Effector memory CD4-positive, alpha-beta T cell (primary cell): ENCODE measurements at regions not wholly inside any gene's neighbourhood (a gene's known extent, or its start where the extent isn't known, plus 50 kb on each side); places are given as distances from the start of the nearest gene placed in this dataset.

ENCODE experiments used
- DNase-seq, 3 donors: peaks; one replicate each; pipeline ENCODE4 v3.0.0-alpha.2; 2020
- H3K27ac ChIP-seq: 2 replicates; pipeline ENCODE4 v1.7.0; 2013; ENCODE audit warnings: mild to moderate bottlenecking, low read length, moderate library complexity; ENCODE audit not compliant: insufficient read depth, poor library complexity, severe bottlenecking
- H3K27me3 ChIP-seq: replicated peaks from 2 replicates; pipeline ENCODE4 v1.7.0; 2013; ENCODE audit warnings: mild to moderate bottlenecking, low read length; ENCODE audit not compliant: insufficient read depth, control insufficient read depth, poor library complexity, severe bottlenecking
- H3K36me3 ChIP-seq: 2 replicates; pipeline ENCODE4 v1.7.0; 2013; ENCODE audit warnings: mild to moderate bottlenecking, low read length, moderate library complexity; ENCODE audit not compliant: control insufficient read depth, insufficient read depth
- H3K4me1 ChIP-seq: 2 replicates; pipeline ENCODE4 v1.7.0; 2013; ENCODE audit warnings: low read length, mild to moderate bottlenecking; ENCODE audit not compliant: control insufficient read depth, insufficient read depth, poor library complexity, severe bottlenecking
- H3K4me3 ChIP-seq: 2 replicates; pipeline ENCODE4 v1.7.0; 2013; ENCODE audit warnings: low read length, low read depth, mild to moderate bottlenecking; ENCODE audit not compliant: insufficient read depth, poor library complexity, severe bottlenecking
- H3K9me3 ChIP-seq: 2 replicates; pipeline ENCODE4 v1.7.0; 2013; ENCODE audit warnings: mild to moderate bottlenecking, low read length, moderate library complexity; ENCODE audit not compliant: control insufficient read depth

GRCh38 chr2:121043061-121043826, 241.8 kb downstream of the TFCP2L1 start:
- Histone ChIP-seq H3K36me3 (no peaks in the 10 kb centered on the region), H3K4me1 (no peaks in the 10 kb centered on the region), H3K27ac (no peak overlapping the region), H3K9me3 (no peaks in the 10 kb centered on the region), H3K4me3 (no peak overlapping the region), H3K27me3 (no peaks in the 10 kb centered on the region)
- no peak for DNase-seq

- H3K27ac ChIP-seq: no peak overlapping the region
- H3K9me3 ChIP-seq: no peaks in the 10 kb centered on the region
- no peaks in the 10 kb centered on the region for H3K27me3 ChIP-seq
- no peaks in the 10 kb centered on the region for H3K4me1 ChIP-seq
- H3K4me3 ChIP-seq: no peak overlapping the region
- DNase-seq: no peak
- H3K36me3 ChIP-seq: no peaks in the 10 kb centered on the region
Observed at GRCh38 chr2:121043827-121044222, 241.2 kb downstream of the TFCP2L1 start.

- H3K27ac ChIP-seq: no peak overlapping the region
- no peak overlapping the region for H3K4me3 ChIP-seq
- no peaks in the 10 kb centered on the region for H3K36me3 ChIP-seq
- no peak for DNase-seq
- H3K4me1 ChIP-seq: no peaks in the 10 kb centered on the region
- no peaks in the 10 kb centered on the region for H3K9me3 ChIP-seq
- H3K27me3 ChIP-seq: no peaks in the 10 kb centered on the region
Observed at GRCh38 chr2:121044412-121044811, 240.6 kb downstream of the TFCP2L1 start.

- H3K4me1 ChIP-seq: no peaks in the 10 kb centered on the region
- no peak for DNase-seq
- no peaks in the 10 kb centered on the region for H3K36me3 ChIP-seq
- no peak overlapping the region for H3K27ac ChIP-seq
- H3K27me3 ChIP-seq: no peaks in the 10 kb centered on the region
- no peak overlapping the region for H3K4me3 ChIP-seq
- H3K9me3 ChIP-seq: no peaks in the 10 kb centered on the region
Observed at GRCh38 chr2:121045245-121045644, 239.8 kb downstream of the TFCP2L1 start.

DNA sequence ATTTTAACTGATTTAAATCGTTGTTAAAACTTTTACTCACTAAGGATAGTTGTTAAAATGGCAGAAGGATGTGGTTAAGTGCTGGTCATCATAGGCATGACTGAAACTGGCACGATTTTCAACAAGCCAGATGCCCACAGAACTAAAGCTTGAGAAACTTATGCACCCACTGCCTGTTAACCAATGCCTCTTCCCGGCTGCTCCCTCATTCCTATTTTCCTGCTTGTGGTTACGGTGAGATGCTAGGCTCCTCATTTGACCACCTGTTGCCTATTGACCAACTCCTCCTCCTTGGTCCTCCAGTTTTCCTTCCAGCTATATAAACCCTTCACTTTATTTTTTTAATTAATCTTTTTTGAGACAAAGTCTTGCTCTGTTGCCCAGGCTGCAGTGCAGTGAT, 238.7 kb downstream of the TFCP2L1 start:
- Histone ChIP-seq H3K4me1 (no peaks in the 10 kb centered on the region), H3K27me3 (no peaks in the 10 kb centered on the region), H3K9me3 (no peaks in the 10 kb centered on the region), H3K4me3 (no peak overlapping the region), H3K36me3 (no peaks in the 10 kb centered on the region), H3K27ac (no peak overlapping the region)
- DNase-seq: no peak

- no peak for DNase-seq
- Histone ChIP-seq H3K4me3 (no peak overlapping the region), H3K4me1 (no peaks in the 10 kb centered on the region), H3K9me3 (no peaks in the 10 kb centered on the region), H3K27me3 (no peaks in the 10 kb centered on the region), H3K36me3 (no peaks in the 10 kb centered on the region), H3K27ac (no peak overlapping the region)
Observed at GRCh38 chr2:121047383-121047782, 237.6 kb downstream of the TFCP2L1 start.

DNA sequence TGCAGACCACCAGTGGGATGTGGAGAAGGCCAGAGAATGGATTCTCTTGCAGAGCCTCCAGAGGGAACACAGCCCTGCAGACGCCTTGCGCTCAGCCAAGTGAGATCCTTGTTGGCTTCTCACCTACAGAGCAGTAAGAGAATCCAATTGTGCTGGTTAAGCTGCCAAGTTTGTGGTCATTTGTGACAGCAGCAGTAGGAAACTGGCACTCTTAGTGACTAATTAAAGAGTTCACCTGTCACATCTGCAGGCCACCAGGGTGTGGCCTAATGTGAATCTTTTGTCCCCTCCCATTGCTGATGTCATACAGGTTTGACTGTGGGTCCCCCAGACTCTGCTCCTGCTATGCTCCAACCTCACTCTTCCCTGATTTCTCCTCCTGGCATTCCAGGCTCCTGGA, 235.9 kb downstream of the TFCP2L1 start:
- Histone ChIP-seq H3K4me1 (no peaks in the 10 kb centered on the region), H3K27ac (no peak overlapping the region), H3K27me3 (no peaks in the 10 kb centered on the region), H3K9me3 (no peaks in the 10 kb centered on the region), H3K4me3 (no peak overlapping the region), H3K36me3 (no peaks in the 10 kb centered on the region)
- DNase-seq: no peak

GRCh38 chr2:121049950-121050585, 234.9 kb downstream of the TFCP2L1 start:
- Histone ChIP-seq H3K36me3 (no peaks in the 10 kb centered on the region), H3K27ac (no peak overlapping the region), H3K4me1 (no peaks in the 10 kb centered on the region), H3K9me3 (no peaks in the 10 kb centered on the region), H3K27me3 (no peaks in the 10 kb centered on the region), H3K4me3 (no peak overlapping the region)
- no peak for DNase-seq

DNA sequence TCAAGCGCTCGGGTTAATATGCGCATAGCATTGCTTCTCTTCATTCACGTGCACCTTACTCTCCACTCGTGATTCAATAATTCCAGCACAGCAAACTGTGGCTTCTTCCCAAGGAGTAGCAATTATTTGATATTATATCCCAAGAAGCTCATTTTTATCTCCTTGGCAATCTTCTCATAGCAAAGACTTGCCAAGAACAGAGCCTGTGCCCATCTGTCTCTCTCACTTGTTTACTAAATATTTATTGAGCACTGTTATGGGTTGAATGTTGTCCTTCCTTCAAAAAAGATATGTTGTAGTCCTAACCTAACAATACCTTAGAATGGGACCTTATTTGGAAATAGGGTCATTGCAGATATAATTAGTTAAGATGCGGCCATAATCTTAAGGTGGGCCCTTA, 233.7 kb downstream of the TFCP2L1 start:
- Histone ChIP-seq H3K4me1 (no peaks in the 10 kb centered on the region), H3K27ac (no peak overlapping the region), H3K36me3 (no peaks in the 10 kb centered on the region), H3K9me3 (no peaks in the 10 kb centered on the region), H3K27me3 (no peaks in the 10 kb centered on the region), H3K4me3 (no peak overlapping the region)
- DNase-seq: no peak

- Histone ChIP-seq H3K4me3 (no peak overlapping the region), H3K27me3 (no peaks in the 10 kb centered on the region), H3K36me3 (no peaks in the 10 kb centered on the region), H3K27ac (no peak overlapping the region), H3K4me1 (no peaks in the 10 kb centered on the region), H3K9me3 (no peaks in the 10 kb centered on the region)
- no peak for DNase-seq
Observed at GRCh38 chr2:121052023-121052422, 233.0 kb downstream of the TFCP2L1 start.
